ENCODE measurements at regions not wholly inside any gene's neighbourhood (a gene's known extent, or its start where the extent isn't known, plus 50 kb on each side); places are given as distances from the start of the nearest gene placed in this dataset.

DNA sequence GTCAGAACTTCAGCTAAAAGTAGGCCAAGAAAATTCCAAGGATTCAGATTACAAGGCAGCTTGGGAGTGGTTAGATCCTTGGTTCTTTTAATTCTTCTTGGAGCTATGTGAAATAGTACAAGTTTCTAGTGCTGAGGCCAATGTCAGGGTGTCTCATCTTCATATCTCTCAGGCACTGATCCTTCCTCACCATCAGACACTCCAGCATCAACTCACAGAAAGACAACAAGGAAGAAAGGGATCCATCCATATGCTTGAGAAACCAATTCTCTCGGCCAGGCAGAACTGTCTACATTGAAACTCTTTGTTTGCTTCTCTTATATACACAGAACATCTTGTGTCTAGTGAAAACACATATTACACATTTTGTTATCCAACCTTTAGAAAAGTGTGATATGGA, 362.1 kb upstream of the CCNH start:
- TF ChIP-seq POLR2A (IDR thresholded peaks at IDR 0.05; ENCODE audit: low read length) (no peak), GATA1 (IDR thresholded peaks at IDR 0.05; ENCODE audit: low read depth, low read length) (no peak)

Measured in erythroblast (primary cell).